Activated naive CD8-positive, alpha-beta T cell (primary cell): ENCODE measurements at regions not wholly inside any gene's neighbourhood (a gene's known extent, or its start where the extent isn't known, plus 50 kb on each side); places are given as distances from the start of the nearest gene placed in this dataset.
A peak's percentile ranks its signal among the peaks of the same experiment; 100 is the strongest.

Source experiments
- H3K27ac Mint-ChIP-seq: one replicate; pipeline ENCODE4 v1.8.0; 2021; ENCODE audit warnings: mixed read lengths
- H3K27me3 Mint-ChIP-seq: one replicate; pipeline ENCODE4 v1.8.0; 2021; ENCODE audit warnings: mixed read lengths
- H3K36me3 Mint-ChIP-seq: one replicate; pipeline ENCODE4 v1.8.0; 2021; ENCODE audit warnings: mixed read lengths
- H3K4me1 Mint-ChIP-seq: one replicate; pipeline ENCODE4 v1.8.0; 2021; ENCODE audit warnings: low read depth, mixed read lengths
- H3K4me3 Mint-ChIP-seq: one replicate; pipeline ENCODE4 v1.8.0; 2021; ENCODE audit warnings: mild to moderate bottlenecking, mixed read lengths
- H3K9me3 Mint-ChIP-seq: one replicate; pipeline ENCODE4 v1.8.0; 2021; ENCODE audit warnings: low read depth, mixed read lengths

DNA sequence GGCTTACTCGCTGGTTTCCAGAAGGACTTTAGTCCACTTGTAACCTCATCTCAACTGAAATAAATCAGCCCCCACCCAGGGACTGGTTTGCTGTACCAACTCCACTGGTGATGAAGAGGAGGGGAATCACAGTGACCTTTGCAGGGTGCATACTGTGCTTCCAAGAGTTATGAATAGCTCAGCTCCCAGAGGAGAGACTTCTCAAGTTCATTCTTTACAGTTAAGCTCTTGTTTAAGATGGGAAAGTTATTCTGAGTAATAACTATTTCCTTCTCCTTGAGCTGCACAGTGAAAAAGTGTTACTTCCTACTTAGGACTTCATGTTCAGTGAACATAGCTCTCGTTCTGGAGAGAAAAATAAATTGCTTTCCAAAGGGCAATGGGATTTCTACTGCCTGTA lies 166.5 kb upstream of the ECI2 start:
- Mint-ChIP-seq H3K27me3 (peaks cover 2% of the 10 kb centered on the region), H3K4me1 (no peaks in the 10 kb centered on the region), H3K4me3 (no peak overlapping the region), H3K36me3 (no peaks in the 10 kb centered on the region), H3K27ac (no peak overlapping the region), H3K9me3 (no peaks in the 10 kb centered on the region)

GRCh38 chr6:4300917-4301316 lies 165.5 kb upstream of the ECI2 start:
- no peaks in the 10 kb centered on the region for H3K36me3 Mint-ChIP-seq
- no peaks in the 10 kb centered on the region for H3K9me3 Mint-ChIP-seq
- peaks cover 2% of the 10 kb centered on the region for H3K27me3 Mint-ChIP-seq
- no peak overlapping the region for H3K27ac Mint-ChIP-seq
- no peak overlapping the region for H3K4me3 Mint-ChIP-seq
- no peaks in the 10 kb centered on the region for H3K4me1 Mint-ChIP-seq

DNA sequence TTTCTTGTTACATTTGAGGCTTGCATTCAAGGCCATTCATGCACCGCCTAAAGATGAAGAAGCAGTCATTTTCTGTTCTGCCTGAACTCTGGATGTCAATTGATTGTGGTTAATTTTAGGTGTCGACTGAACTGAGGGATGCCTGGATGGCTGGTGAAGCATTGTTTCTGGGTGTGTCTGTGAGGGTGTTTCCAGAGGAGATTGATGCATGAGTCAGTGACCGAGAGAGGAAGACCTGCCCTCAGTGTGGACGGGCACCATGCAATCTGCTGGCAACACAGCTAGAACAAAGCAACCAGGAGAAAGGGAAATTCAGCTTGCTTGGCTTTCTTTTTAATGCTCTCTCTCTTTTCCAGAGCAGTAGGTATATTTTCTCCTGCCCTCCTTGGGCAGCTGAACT lies 164.1 kb upstream of the ECI2 start:
- H3K4me1 Mint-ChIP-seq = no peaks in the 10 kb centered on the region

DNA sequence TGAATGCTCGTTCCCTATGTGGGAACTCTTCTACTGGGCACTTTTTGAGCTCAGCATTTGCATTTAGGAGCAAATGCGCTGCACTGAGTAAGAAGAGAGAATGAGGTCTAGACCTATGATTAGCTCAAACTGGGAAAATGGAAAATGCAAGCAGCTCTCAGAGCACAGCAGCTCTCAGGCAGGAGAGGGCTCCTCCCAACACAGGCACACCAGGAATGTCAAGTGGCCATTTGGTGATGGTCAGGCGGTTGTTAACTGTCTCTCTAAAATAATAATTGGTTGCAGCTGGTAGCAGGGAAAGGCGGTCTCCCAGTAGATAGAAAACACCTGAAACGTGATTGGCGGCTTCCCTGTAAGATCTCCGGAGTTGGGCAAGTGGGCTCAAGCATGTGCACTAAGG lies 162.0 kb upstream of the ECI2 start:
- peaks cover 2% of the 10 kb centered on the region for H3K27me3 Mint-ChIP-seq
- H3K4me1 Mint-ChIP-seq = no peaks in the 10 kb centered on the region
- H3K9me3 Mint-ChIP-seq = no peaks in the 10 kb centered on the region
- H3K27ac Mint-ChIP-seq = no peak overlapping the region
- H3K36me3 Mint-ChIP-seq = no peaks in the 10 kb centered on the region
- no peak overlapping the region for H3K4me3 Mint-ChIP-seq

More for the DNA sequence above, 164.1 kb upstream of the ECI2 start:
- H3K27ac Mint-ChIP-seq = no peak overlapping the region
- H3K4me3 Mint-ChIP-seq = no peak overlapping the region
- H3K27me3 Mint-ChIP-seq = peaks cover 2% of the 10 kb centered on the region
- H3K36me3 Mint-ChIP-seq = no peaks in the 10 kb centered on the region
- no peaks in the 10 kb centered on the region for H3K9me3 Mint-ChIP-seq

GRCh38 chr6:4296552-4296951 lies 161.2 kb upstream of the ECI2 start:
- H3K27ac Mint-ChIP-seq = no peak overlapping the region

DNA sequence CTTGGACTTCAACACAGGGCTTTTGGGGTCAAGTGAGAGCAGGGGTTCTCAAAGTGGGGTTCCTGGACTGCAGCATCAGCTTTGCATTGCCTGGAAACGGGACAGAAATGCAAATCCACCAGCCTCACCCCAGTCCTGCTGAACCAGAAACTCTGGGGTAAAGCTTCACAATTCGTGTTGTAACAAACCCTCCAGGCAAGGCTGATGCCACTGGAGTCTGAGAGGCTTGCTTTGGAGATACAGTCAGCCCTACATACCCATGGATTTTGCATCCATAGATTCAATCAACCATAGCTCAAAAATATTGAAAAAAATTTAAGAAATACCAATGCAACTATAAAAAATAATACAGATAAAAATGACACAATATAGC lies 160.4 kb upstream of the ECI2 start:
- peaks cover 2% of the 10 kb centered on the region for H3K27me3 Mint-ChIP-seq
- no peak overlapping the region for H3K27ac Mint-ChIP-seq
- H3K4me3 Mint-ChIP-seq = no peak overlapping the region
- no peaks in the 10 kb centered on the region for H3K9me3 Mint-ChIP-seq
- H3K4me1 Mint-ChIP-seq = no peaks in the 10 kb centered on the region
- no peaks in the 10 kb centered on the region for H3K36me3 Mint-ChIP-seq

More at GRCh38 chr6:4296552-4296951, 161.2 kb upstream of the ECI2 start:
- Mint-ChIP-seq H3K4me1 (no peaks in the 10 kb centered on the region), H3K36me3 (no peaks in the 10 kb centered on the region), H3K4me3 (no peak overlapping the region), H3K9me3 (no peaks in the 10 kb centered on the region), H3K27me3 (peaks cover 2% of the 10 kb centered on the region)

DNA sequence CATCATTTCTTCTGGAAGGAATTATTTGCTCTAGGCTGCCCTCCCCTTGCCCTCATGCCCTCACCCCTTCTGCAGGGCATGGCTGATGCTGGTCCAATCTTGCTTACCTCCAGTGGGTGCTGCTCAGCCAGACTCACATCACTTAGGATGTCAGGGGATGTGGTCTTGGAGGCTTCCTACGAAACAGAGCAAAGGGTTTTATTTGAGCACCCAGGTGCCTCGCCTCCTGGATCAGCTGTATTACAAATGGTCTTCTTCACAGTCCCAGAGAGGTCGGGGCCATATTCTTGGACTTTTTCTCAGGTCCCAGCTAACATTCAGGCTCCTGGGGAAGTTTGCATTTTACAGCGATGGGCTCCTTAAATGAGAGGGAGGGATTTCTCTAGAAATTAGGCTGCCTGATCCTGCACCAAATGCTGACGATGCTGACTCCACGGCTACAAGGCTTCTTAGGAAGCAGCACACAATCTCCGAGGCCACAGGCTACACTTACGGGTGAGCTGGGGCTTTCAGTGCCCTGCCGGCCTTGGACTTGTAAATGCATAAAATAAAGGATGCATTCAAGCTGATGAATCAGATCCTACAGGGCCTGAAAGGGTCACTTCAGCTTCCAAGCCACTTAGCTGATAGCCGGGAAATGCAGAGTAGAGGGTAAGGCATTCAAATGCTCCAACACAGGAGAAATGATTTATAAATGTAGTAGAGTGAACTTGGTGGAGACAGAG lies 159.8 kb upstream of the ECI2 start:
- H3K4me1 Mint-ChIP-seq = no peaks in the 10 kb centered on the region
- no peak overlapping the region for H3K27ac Mint-ChIP-seq
- H3K9me3 Mint-ChIP-seq = no peaks in the 10 kb centered on the region
- H3K27me3 Mint-ChIP-seq = peaks cover 2% of the 10 kb centered on the region
- H3K36me3 Mint-ChIP-seq = no peaks in the 10 kb centered on the region
- no peak overlapping the region for H3K4me3 Mint-ChIP-seq

DNA sequence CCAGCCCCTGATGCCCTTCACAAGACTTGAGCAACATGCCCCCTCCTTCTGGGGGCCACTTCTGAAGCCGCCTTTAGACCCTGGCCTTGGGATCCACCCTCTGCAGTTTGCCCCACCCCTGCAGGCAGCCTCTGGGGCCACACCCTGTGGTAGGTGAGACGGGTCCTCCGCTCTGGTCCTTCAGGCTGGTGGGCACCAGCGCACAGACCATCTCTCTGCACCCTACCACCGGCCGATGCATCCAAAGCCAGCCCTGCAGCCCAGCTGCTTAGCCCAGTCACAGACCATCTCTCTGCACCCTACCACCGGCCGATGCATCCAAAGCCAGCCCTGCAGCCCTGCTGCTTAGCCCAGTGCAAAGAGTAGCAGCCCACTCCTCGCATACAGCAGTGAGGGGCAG lies 159.3 kb upstream of the ECI2 start:
- Mint-ChIP-seq H3K27ac (no peak overlapping the region), H3K27me3 (peaks cover 2% of the 10 kb centered on the region), H3K9me3 (no peaks in the 10 kb centered on the region), H3K4me3 (no peak overlapping the region), H3K4me1 (no peaks in the 10 kb centered on the region), H3K36me3 (no peaks in the 10 kb centered on the region)

GRCh38 chr6:4291453-4292403 lies 156.4 kb upstream of the ECI2 start:
- Mint-ChIP-seq H3K4me1 (no peaks in the 10 kb centered on the region), H3K36me3 (no peaks in the 10 kb centered on the region), H3K27ac (no peak overlapping the region), H3K9me3 (no peaks in the 10 kb centered on the region), H3K27me3 (peaks cover 2% of the 10 kb centered on the region), H3K4me3 (no peak overlapping the region)

DNA sequence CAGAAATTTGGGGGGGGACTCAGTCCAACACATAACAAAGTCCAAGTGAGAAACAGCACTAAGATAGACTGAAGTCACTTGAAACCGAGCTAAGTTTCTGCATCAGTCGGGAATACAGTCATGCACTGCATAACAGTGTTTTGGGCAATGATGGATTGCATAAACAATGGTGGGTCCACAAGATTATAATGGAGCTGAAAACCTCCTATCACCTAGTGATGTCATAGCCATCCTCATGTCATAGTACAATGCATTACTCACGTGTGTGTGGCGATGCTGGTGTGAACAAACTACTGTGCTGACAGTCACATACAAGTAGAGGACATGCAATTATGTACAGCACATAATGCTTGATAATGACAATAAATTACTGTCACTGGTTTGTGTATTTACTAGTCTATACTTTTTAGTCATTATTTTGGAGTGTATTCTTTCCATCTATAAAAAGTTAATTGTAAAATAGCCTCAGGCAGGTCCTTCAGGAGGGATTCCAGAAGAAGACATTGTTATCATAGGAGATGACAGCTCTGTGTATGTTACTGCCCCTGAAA lies 154.5 kb upstream of the ECI2 start:
- Mint-ChIP-seq H3K27me3 (peaks cover 13% of the 10 kb centered on the region), H3K4me1 (no peaks in the 10 kb centered on the region), H3K4me3 (no peak overlapping the region), H3K9me3 (no peaks in the 10 kb centered on the region), H3K36me3 (no peaks in the 10 kb centered on the region), H3K27ac (no peak overlapping the region)

GRCh38 chr6:4287811-4288244 lies 152.5 kb upstream of the ECI2 start:
- Mint-ChIP-seq H3K27me3 (peaks cover 21% of the 10 kb centered on the region), H3K9me3 (no peaks in the 10 kb centered on the region), H3K4me1 (no peaks in the 10 kb centered on the region), H3K27ac (no peak overlapping the region), H3K4me3 (no peak overlapping the region), H3K36me3 (no peaks in the 10 kb centered on the region)

DNA sequence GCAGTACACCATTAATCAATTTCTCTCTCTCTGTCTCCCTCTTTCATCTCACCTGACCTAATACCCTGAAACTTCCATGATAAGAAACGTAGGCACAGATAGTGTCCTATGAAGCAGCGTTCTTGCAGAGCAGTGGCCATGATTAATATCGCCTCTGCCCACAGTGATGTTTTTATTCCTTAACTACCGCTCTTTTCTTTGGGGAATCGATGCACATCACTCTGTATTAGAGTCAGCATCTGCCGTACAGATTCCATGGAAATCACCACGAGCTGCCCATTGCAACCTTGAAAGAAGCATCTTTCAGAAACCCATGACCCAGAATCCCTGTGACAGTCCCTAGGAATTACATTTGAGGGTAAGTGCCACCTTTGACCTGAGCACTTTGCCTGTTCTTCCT lies 152.0 kb upstream of the ECI2 start:
- Mint-ChIP-seq H3K27ac (no peak overlapping the region), H3K4me3 (no peak overlapping the region), H3K27me3 (peaks cover 24% of the 10 kb centered on the region), H3K4me1 (no peaks in the 10 kb centered on the region), H3K36me3 (no peaks in the 10 kb centered on the region), H3K9me3 (no peaks in the 10 kb centered on the region)

DNA sequence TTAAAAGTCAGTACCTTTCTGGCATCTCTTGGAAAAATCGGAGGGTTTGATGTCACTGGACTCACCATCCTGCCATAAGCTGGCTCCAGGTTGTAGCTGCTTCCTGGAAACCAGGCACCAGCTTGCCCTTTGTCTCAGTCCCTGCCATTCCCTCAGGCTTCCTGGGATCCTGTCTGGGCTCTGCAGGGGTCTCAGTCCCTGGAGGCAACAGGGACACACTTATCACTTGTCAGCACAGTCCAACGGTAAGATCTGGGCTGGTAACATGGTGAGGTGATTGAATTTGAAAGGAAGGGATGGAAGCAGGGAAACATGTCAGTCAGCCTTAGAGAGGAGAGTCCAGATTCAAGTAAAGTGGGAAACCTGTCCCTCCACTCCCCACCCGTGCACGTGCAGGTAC lies 147.6 kb upstream of the ECI2 start:
- Mint-ChIP-seq H3K4me1 (peaks cover 6% of the 10 kb centered on the region), H3K27ac (no peak overlapping the region), H3K36me3 (no peaks in the 10 kb centered on the region), H3K9me3 (no peaks in the 10 kb centered on the region), H3K4me3 (no peak overlapping the region), H3K27me3 (peaks cover 39% of the 10 kb centered on the region)

GRCh38 chr6:4281341-4282293 lies 146.2 kb upstream of the ECI2 start:
- Mint-ChIP-seq H3K4me1 (peaks cover 6% of the 10 kb centered on the region), H3K4me3 (peak overlapping the region; percentile 73), H3K27me3 (peaks cover 37% of the 10 kb centered on the region), H3K36me3 (no peaks in the 10 kb centered on the region), H3K9me3 (no peaks in the 10 kb centered on the region), H3K27ac (no peak overlapping the region)
